Head of caudate nucleus (tissue), 42 donors: ENCODE measurements at regions not wholly inside any gene's neighbourhood (a gene's known extent, or its start where the extent isn't known, plus 50 kb on each side); places are given as distances from the start of the nearest gene placed in this dataset.
"Not testable (repeated sequence)": the region's sequence is repeated elsewhere in the genome, so short reads cannot be mapped to it uniquely, and the experiment has no call there.

Experiments
- DNase-seq, 42 donors: peaks; one replicate each; pipeline versions ENCODE4 v3.0.0 to v3.0.0-alpha.2; 2020 to 2021; ENCODE audit warnings: mixed read lengths in 7 of 42
- intact Hi-C: fragments of 100-400 bp; cut with DNase I; formaldehyde crosslinking; loops from one replicate; pipeline ENCODE4 v1.15.0; 2022

DNA sequence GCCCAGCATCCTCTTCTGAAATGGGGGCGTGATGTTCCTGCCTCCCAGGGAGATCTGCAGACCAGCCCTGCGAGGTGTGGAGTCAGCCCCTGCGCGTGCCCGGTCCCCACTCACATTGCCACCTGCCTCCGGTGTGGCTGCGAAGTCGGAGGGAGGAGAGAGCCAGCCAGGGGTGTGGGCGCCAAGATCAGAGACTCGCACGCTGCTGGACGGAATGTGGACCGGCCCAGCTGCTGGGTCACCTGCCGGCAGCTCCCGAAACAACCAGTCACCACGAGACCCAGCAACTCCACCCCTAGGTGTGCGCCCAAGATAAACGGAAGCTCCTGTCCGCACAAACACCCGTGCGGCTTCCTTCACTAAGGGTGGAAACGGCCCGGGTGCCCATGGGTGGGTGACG, 51.1 kb upstream of the EGFL7 start:
- intact Hi-C loops, result no loop called here
- DNase-seq, result no peak

GRCh38 chr9:136611119-136611518, 51.6 kb upstream of the EGFL7 start:
- intact Hi-C loops, result no loop called here
- no peak for DNase-seq

- DNase-seq, result no peak
- intact Hi-C loops, result no loop called here
Observed at GRCh38 chr9:136610426-136610825, 52.3 kb upstream of the EGFL7 start.

- DNase-seq, result no peak
- intact Hi-C loops, result no loop called here
Observed at GRCh38 chr9:136609838-136610311, 52.8 kb upstream of the EGFL7 start.

- DNase-seq, result no peak
- intact Hi-C loops, result no loop called here
Observed at GRCh38 chr9:136609160-136609475, 53.6 kb upstream of the EGFL7 start.

GRCh38 chr9:136608348-136609159, 54.2 kb upstream of the EGFL7 start:
- no peak for DNase-seq
- intact Hi-C loops, result no loop called here

GRCh38 chr9:136607334-136607919, 55.3 kb upstream of the EGFL7 start:
- intact Hi-C loops, result no loop called here
- DNase-seq, result no peak

DNA sequence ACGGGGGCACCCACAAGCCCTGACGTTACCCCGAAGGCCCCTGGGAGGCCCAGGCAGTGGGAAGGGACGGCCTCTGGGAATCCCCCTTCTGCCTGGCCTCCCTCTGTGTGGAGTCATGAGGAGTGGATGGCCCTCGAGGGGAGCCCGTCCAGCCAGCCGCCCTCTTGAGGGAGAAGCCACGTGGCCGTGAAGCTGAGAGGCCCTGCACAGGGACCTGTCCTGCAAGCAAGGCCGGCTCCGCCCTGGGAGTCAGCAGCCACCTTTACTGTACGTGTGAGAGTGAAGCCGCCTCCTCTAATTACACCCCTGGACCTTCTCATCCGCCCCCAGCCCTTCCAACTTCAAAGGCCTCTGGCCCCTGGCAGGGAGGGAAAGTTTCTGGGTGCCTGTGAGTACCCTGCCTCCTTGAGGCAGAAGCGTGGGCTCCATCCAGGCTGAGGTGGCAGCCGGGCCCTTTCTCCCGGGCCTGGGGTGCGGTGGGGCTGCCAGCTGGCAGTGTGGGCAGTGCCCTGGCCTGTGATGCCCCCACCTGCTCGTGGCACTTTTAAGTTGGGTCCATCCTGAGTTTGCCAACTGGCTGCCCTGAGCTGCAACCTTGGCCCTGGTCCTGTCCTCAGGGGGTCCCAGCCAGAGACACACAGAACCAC, 55.9 kb upstream of the EGFL7 start:
- intact Hi-C loops, result no loop called here
- no peak for DNase-seq

- intact Hi-C loops, result no loop called here
- peak in 32 of 42 donors; percentile 14 to 71 (median 50) for DNase-seq
Observed at GRCh38 chr9:136605988-136606660, 56.6 kb upstream of the EGFL7 start.

- no peak for DNase-seq
- intact Hi-C loops, result no loop called here
Observed at GRCh38 chr9:136604823-136605525, 57.7 kb upstream of the EGFL7 start.

DNA sequence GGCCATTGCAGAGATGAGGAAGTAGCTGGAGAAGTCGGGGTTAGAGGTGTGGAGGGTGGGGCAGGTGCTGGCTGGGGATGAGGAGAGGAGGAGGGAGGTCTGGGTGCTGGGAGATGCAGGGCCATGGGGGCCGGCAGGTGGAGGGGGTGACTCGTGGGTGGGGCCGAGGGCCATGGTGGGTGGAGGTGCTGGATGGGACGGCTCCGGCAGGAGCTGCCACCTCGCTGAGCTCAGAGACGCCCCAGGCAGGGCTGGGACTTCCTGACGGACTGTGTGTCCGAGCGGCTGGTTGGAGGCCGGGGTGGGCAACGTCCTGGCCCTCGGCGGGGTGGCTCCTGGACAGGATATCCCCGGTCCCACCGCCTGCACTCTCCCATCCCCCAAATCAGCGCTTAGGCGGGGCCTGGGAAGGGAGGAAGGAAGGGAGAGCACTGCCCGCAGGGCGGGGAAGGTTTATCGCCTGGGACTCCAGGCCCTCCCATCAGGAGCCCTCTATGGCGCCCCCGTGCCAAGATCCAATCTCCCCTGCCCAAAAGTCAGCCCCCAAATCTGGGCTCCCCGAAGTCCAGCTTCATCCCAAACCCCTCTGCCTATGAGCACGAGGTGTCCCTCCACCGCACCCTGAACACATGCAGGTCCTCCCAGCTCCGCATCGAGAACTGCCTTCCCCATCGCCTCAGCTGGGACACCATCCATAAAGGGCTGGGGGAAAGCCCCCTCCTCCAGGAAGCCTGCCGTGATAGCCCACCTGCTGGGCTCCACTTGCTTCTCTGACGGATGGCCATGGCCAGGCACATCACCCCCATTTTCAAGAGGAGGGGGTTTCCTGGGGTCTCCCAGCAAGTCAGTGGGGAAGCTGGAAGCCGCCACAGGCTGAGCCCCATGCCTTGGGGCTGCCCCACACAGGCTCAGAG, 58.3 kb upstream of the NOTCH1 start:
- intact Hi-C loops, result no loop called here
- DNase-seq, result no peak

DNA sequence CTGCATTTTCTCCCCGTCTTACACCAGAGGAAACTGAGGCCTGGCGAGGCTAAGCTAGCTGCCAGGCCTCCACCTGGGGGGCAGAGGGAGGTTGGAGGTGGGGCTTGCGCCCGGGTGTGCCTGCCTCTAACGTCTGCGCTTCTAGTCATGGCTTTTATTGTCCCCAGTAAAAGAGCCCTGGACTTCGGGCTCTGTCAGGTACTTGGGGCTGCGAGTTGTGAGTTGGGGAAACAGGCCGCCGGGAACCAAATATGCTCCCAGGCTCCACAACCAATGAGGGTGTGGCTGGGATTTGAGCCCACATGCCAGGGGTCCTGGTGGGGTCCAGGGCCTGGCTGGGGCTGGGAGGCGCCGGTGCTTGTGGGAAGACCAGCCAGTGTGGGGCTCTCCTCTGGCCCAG, 57.4 kb upstream of the NOTCH1 start:
- intact Hi-C loops, result no loop called here
- DNase-seq, result no peak

DNA sequence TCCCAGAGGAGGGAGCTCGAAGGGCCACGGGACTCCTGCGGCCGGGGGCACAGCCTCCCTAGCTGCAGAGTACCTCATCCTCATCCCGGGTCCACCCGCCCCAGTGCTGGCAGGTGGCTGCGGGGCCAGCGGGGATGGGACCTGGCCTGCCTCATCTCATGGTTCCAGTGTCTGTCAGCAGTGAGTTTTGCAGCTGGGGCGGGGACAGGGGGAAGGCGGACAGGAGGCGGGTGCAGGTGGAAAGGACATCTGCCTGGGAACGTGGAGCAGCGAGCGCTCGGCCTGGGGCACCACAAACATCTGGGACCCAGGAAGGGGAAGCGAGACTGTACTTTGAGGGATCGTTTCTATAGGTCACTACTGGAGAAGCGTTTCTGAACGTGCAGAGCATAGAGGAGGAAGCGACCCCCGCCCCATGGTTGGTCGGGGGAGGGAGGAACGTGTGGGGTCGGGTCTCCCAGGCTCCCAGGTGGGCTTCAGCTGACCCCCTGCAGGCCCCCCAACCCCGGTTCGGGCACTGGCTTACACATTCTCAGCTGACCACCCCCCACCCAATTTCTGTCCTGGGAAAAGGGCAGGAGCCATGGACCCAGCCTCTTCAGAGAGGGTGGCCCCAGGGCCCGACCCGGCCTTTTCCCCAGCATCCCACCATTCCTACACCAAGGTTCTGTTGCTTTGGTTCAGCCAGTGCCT, 56.5 kb upstream of the NOTCH1 start:
- no peak for DNase-seq
- intact Hi-C loops, result no loop called here

- DNase-seq, intact Hi-C loops: not testable (repeated sequence)
Observed at GRCh38 chr9:136601250-136601973, 55.6 kb upstream of the NOTCH1 start.

GRCh38 chr9:136599811-136600660, 54.2 kb upstream of the NOTCH1 start:
- intact Hi-C loops, result no loop called here
- DNase-seq, result peak; percentile 72 to 94 (median 87)

- DNase-seq, result no peak
- intact Hi-C loops, result no loop called here
Observed at GRCh38 chr9:136599074-136599531, 53.3 kb upstream of the NOTCH1 start.
